Adrenal gland (tissue), 9 donors: ENCODE measurements at regions not wholly inside any gene's neighbourhood (a gene's known extent, or its start where the extent isn't known, plus 50 kb on each side); places are given as distances from the start of the nearest gene placed in this dataset.
"Not testable (repeated sequence)": the region's sequence is repeated elsewhere in the genome, so short reads cannot be mapped to it uniquely, and the experiment has no call there.

Experiments used
- DNase-seq, 7 donors: peaks; one replicate each; pipeline ENCODE4 v3.0.0-alpha.2; 2019 to 2020
- H3K27ac ChIP-seq, 5 donors: fragments of 200-600 bp; sonication (generic) in 4 of 5; 1 replicate in 3 of 5; 2 replicates in 2 of 5; pipeline versions ENCODE4 v1.5.1 to v1.8.0; 2016 to 2020; ENCODE audit warnings: mild to moderate bottlenecking in 1 of 5
- H3K27me3 ChIP-seq: fragments of 200-600 bp; 2 replicates; pipeline ENCODE4 v1.8.0; 2021
- H3K36me3 ChIP-seq, 2 donors: fragments of 200-600 bp; replicated peaks in 1 of 2; 1 replicate in 1 of 2; 2 replicates in 1 of 2; pipeline versions ENCODE4 v1.5.1 to v1.8.0; 2018 to 2022
- H3K4me1 ChIP-seq, 2 donors: fragments of 200-600 bp; replicated peaks in 1 of 2; 1 replicate in 1 of 2; 2 replicates in 1 of 2; pipeline versions ENCODE4 v1.5.1 to v1.8.0; 2018 to 2021
- H3K4me3 ChIP-seq, 4 donors: fragments of 200-600 bp; sonication (generic) in 3 of 4; one replicate each; pipeline ENCODE4 v1.5.1; 2016 to 2018
- H3K9me3 ChIP-seq, 3 donors: fragments of 200-600 bp; sonication (generic) in 1 of 3; replicated peaks in 1 of 3; 1 replicate in 2 of 3; 2 replicates in 1 of 3; pipeline versions ENCODE4 v1.5.1 to v1.8.0; 2016 to 2021
- CTCF ChIP-seq, 6 experiments: fragments of 450-650 bp in 4 of 6; fragments of 200-600 bp in 2 of 6; sonication (generic) in 1 of 6; IDR thresholded peaks; 1 replicate in 5 of 6; 2 replicates in 1 of 6; pipeline versions ENCODE4 v1.5.1 to v1.8.0; 2016 to 2021; ENCODE audit warnings: antibody characterized with exemption in 6 of 6, mild to moderate bottlenecking in 2 of 6, moderate library complexity in 1 of 6
- POLR2A ChIP-seq, 2 donors: fragments of 450-650 bp; IDR thresholded peaks; one replicate each; pipeline ENCODE4 v1.6.1; 2017; ENCODE audit warnings: antibody characterized with exemption in 2 of 2, mild to moderate bottlenecking in 2 of 2, moderate library complexity in 1 of 2
- WGBS, 4 donors: extraction: QIAGEN DNeasy Blood & Tissue Kit in 2 of 4; methylation state at CpG; one replicate each; pipeline versions ENCODE4 v1.1.5 to v1.1.7; 2013 to 2017; 5-methylcytosine and 5-hydroxymethylcytosine counted together
- intact Hi-C, 2 donors: fragments of 100-400 bp; cut with DNase I; formaldehyde crosslinking; loops; one replicate each; pipeline versions ENCODE4 v1.14.1 to v1.15.0; 2022 to 2023
- donor health status: healthy with polysubstance abuse.
- donor health status: Bipolar disorder and iron deficiency.
- donor health status: DM: yes; HTN: yes; CAD: no.
- donor health status: DM: no; HTN: no; CAD: no.
- donor health status: DM: no; HTN: no; CAD: no.

- DNase-seq, intact Hi-C loops, H3K4me1 ChIP-seq, H3K9me3 ChIP-seq, H3K4me3 ChIP-seq, H3K27me3 ChIP-seq, H3K36me3 ChIP-seq, H3K27ac ChIP-seq: not testable (repeated sequence)
- 90 to 97% (median 95%) methylated on average over 1 of the region's 1 CpG for WGBS, 4 donors
Measured at GRCh38 chr15:88965097-88965496, 51.9 kb upstream of the MFGE8 start.

GRCh38 chr15:88970232-88970631 lies 57.1 kb upstream of the MFGE8 start:
- Histone ChIP-seq H3K36me3 (no peaks in the 10 kb centered on the region), H3K27ac (no peak overlapping the region), H3K4me1 (no peaks in the 10 kb centered on the region), H3K27me3 (no peaks in the 10 kb centered on the region), H3K4me3 (no peak overlapping the region), H3K9me3 (no peaks in the 10 kb centered on the region)
- intact Hi-C loops: no loop called here
- no peak for DNase-seq
- no peak for TF ChIP-seq POLR2A (IDR thresholded peaks at IDR 0.05)
- TF ChIP-seq CTCF (IDR thresholded peaks at IDR 0.05): no peak
- WGBS, 4 donors: 42 to 54% (median 48%) methylated on average over 1 of the region's 1 CpG

- TF ChIP-seq CTCF (IDR thresholded peaks at IDR 0.05): no peak
- no peak for TF ChIP-seq POLR2A (IDR thresholded peaks at IDR 0.05)
- H3K4me3 ChIP-seq: no peak overlapping the region
- no peak overlapping the region for H3K27ac ChIP-seq
- H3K36me3 ChIP-seq: no peaks in the 10 kb centered on the region
- H3K9me3 ChIP-seq: no peaks in the 10 kb centered on the region
- WGBS, 4 donors: 65 to 91% (median 78%) methylated on average over 4 of the region's 4 CpGs
- no peak for DNase-seq
- intact Hi-C loops: no loop called here
- no peaks in the 10 kb centered on the region for H3K27me3 ChIP-seq
- H3K4me1 ChIP-seq: no peaks in the 10 kb centered on the region
Measured at GRCh38 chr15:88974392-88974791, 61.2 kb upstream of the MFGE8 start.

GRCh38 chr15:88975891-88976290 lies 62.7 kb upstream of the MFGE8 start:
- Histone ChIP-seq H3K27ac (no peak overlapping the region), H3K27me3 (no peaks in the 10 kb centered on the region), H3K36me3 (no peaks in the 10 kb centered on the region), H3K4me3 (no peak overlapping the region), H3K4me1 (no peaks in the 10 kb centered on the region), H3K9me3 (no peaks in the 10 kb centered on the region)
- DNase-seq: no peak
- no peak for TF ChIP-seq POLR2A (IDR thresholded peaks at IDR 0.05)
- no peak for TF ChIP-seq CTCF (IDR thresholded peaks at IDR 0.05)
- intact Hi-C loops: no loop called here

- intact Hi-C loops: no loop called here
- TF ChIP-seq POLR2A (IDR thresholded peaks at IDR 0.05): no peak
- no peak for TF ChIP-seq CTCF (IDR thresholded peaks at IDR 0.05)
- no peak for DNase-seq
- Histone ChIP-seq H3K27me3 (no peaks in the 10 kb centered on the region), H3K9me3 (no peaks in the 10 kb centered on the region), H3K27ac (no peak overlapping the region), H3K36me3 (no peaks in the 10 kb centered on the region), H3K4me3 (no peak overlapping the region), H3K4me1 (no peaks in the 10 kb centered on the region)
- 80 to 92% (median 86%) methylated on average over 2 of the region's 2 CpGs for WGBS, 4 donors
Measured at GRCh38 chr15:88976656-88977055, 63.5 kb upstream of the MFGE8 start.
